Thyroid gland (tissue), 4 donors: ENCODE measurements at regions not wholly inside any gene's neighbourhood (a gene's known extent, or its start where the extent isn't known, plus 50 kb on each side); places are given as distances from the start of the nearest gene placed in this dataset.

Experiments
- DNase-seq, 2 donors: peaks; one replicate each; pipeline ENCODE4 v3.0.0-alpha.2; 2019
- H3K27ac ChIP-seq, 3 donors: fragments of 200-600 bp; sonication (generic); 1 replicate in 2 of 3; 2 replicates in 1 of 3; pipeline ENCODE4 v1.5.1; 2016 to 2019; ENCODE audit warnings: mild to moderate bottlenecking in 1 of 3, moderate library complexity in 1 of 3
- H3K27me3 ChIP-seq: fragments of 200-600 bp; sonication (generic); one replicate; pipeline ENCODE4 v1.5.1; 2019
- H3K36me3 ChIP-seq, 2 donors: fragments of 200-600 bp; sonication (generic); one replicate each; pipeline ENCODE4 v1.5.1; 2016 to 2019
- H3K4me1 ChIP-seq, 2 donors: fragments of 200-600 bp; sonication (generic); one replicate each; pipeline ENCODE4 v1.5.1; 2017 to 2019
- H3K4me3 ChIP-seq, 3 donors: fragments of 200-600 bp; sonication (generic); replicated peaks in 1 of 3; 1 replicate in 2 of 3; 2 replicates in 1 of 3; pipeline ENCODE4 v1.5.1; 2016; ENCODE audit warnings: mild to moderate bottlenecking in 1 of 3
- H3K9me3 ChIP-seq: fragments of 200-600 bp; sonication (generic); one replicate; pipeline ENCODE4 v1.5.1; 2017
- POLR2A ChIP-seq, 2 donors: fragments of 450-650 bp; IDR thresholded peaks; one replicate each; pipeline ENCODE4 v1.6.1; 2017; ENCODE audit warnings: antibody characterized with exemption in 2 of 2, mild to moderate bottlenecking in 2 of 2, moderate library complexity in 1 of 2
- WGBS, 2 donors: methylation state at CpG; one replicate each; pipeline ENCODE4 v1.1.5; 2017; 5-methylcytosine and 5-hydroxymethylcytosine counted together
- intact Hi-C: fragments of 100-400 bp; cut with DNase I; formaldehyde crosslinking; loops from one replicate; pipeline ENCODE4 v1.15.1; 2023
- TF ChIP-seq, protein P1 (sequence below), 6 experiments: fragments of 200-600 bp in 3 of 6; fragments of 450-650 bp in 3 of 6; sonication (generic) in 3 of 6; IDR thresholded peaks; one replicate each; pipeline ENCODE4 v1.5.1; 2016 to 2019; ENCODE audit warnings: antibody characterized with exemption in 6 of 6, mild to moderate bottlenecking in 2 of 6, inconsistent platforms in 1 of 6, moderate library complexity in 1 of 6

DNA sequence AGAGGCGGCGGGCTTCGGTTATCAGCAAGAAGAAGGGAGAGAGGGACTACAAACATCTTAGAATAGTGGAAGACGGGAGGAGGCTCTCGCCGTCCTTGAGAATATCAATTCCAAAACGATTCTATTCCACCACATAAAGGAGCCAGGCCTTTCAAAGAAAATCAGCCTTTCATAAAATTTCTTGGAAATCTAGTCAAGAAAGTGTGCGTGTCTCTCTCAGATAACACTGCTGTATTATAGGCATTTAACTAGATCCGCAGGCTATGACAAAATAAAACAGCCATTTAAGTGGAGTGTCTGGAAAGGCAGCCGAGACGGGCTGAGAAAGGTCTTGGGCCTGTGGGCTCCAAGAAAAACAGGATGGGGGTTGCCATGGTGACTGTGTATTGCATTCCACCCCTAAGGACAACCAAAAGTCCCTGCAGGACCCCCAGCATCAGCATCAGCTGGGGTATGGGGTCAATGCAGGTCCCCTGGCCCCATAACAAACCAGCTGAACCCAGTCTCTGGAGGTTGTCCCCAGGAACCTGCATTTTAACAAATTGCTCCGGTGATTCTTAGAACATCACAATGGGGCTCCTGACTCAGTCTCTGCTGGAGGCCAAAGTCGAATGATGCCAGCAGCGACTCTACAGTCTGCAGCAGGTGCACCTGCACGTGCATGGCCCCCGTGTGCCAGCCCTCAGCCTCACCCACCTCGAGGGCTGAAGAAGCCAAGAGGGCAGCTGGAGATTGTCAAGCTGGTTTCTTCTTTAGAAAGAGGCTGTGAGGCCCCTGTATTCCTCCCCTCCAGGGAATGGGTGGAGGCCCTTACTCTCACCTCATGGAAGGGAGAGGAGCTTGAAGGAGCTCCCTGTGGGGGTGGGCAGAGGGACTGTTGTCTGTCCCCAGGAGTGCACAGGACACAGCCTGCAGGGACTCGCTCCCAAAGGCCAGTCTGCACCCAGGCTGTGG, 287.4 kb downstream of the NPHP4 start:
- TF ChIP-seq POLR2A (IDR thresholded peaks at IDR 0.05), result no peak
- TF ChIP-seq, protein P1, sequence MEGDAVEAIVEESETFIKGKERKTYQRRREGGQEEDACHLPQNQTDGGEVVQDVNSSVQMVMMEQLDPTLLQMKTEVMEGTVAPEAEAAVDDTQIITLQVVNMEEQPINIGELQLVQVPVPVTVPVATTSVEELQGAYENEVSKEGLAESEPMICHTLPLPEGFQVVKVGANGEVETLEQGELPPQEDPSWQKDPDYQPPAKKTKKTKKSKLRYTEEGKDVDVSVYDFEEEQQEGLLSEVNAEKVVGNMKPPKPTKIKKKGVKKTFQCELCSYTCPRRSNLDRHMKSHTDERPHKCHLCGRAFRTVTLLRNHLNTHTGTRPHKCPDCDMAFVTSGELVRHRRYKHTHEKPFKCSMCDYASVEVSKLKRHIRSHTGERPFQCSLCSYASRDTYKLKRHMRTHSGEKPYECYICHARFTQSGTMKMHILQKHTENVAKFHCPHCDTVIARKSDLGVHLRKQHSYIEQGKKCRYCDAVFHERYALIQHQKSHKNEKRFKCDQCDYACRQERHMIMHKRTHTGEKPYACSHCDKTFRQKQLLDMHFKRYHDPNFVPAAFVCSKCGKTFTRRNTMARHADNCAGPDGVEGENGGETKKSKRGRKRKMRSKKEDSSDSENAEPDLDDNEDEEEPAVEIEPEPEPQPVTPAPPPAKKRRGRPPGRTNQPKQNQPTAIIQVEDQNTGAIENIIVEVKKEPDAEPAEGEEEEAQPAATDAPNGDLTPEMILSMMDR (IDR thresholded peaks at IDR 0.05), result no peak
- no peaks in the 10 kb centered on the region for H3K36me3 ChIP-seq
- intact Hi-C loops, result no loop called here
- WGBS, 2 donors, result 68 to 76% methylated on average over 17 of the region's 18 CpGs
- no peaks in the 10 kb centered on the region for H3K9me3 ChIP-seq
- no peaks in the 10 kb centered on the region for H3K4me1 ChIP-seq
- H3K27me3 ChIP-seq, result no peaks in the 10 kb centered on the region
- no peak overlapping the region for H3K27ac ChIP-seq
- DNase-seq, result no peak
- no peak overlapping the region for H3K4me3 ChIP-seq

DNA sequence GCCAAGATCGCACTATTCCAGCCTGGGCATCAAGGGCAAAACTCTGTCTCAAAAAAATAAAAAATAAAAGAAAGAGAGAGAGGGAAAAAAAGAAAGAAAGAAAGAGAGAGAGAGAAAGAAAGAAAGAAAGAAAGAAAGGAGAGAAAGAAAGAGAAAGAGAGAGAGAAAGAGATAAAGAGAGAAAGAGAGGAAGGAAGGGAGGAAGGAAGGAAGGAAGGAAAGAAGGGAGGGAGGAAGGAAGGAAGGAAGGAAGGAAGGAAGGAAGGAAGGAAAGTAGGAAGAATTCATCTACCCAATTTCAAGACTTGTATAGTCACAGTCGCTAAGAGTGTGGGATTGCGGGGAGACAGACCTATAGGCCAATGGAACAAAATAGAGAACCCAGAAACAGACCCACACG, 290.6 kb downstream of the NPHP4 start:
- no peaks in the 10 kb centered on the region for H3K9me3 ChIP-seq
- intact Hi-C loops, result no loop called here
- no peaks in the 10 kb centered on the region for H3K4me1 ChIP-seq
- 78 to 84% methylated on average over 4 of the region's 4 CpGs for WGBS, 2 donors
- no peak overlapping the region for H3K4me3 ChIP-seq
- no peaks in the 10 kb centered on the region for H3K36me3 ChIP-seq
- H3K27ac ChIP-seq, result no peak overlapping the region
- no peak for TF ChIP-seq POLR2A (IDR thresholded peaks at IDR 0.05)
- TF ChIP-seq, protein P1 (IDR thresholded peaks at IDR 0.05), result no peak
- H3K27me3 ChIP-seq, result no peaks in the 10 kb centered on the region
- DNase-seq, result no peak

DNA sequence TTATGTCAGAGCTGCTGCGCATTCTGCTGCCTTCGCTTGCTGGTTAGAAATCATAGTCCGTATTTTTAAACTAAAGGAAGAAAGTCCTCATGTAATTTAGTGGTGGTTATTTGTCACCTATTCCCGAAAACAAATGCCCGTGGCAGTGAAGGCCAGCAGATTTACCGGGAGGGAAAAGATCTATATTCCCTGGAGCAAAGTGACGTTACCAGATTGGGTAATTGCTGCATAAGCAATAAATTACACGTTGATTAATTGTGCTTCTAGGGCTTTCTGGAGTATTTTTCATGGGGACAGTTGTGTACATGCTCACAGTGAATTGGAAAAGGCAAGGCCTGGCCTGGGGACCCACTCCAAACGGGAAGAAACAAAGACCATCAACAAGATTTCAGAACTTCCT, 298.7 kb downstream of the NPHP4 start:
- TF ChIP-seq, protein P1 (IDR thresholded peaks at IDR 0.05), result no peak
- TF ChIP-seq POLR2A (IDR thresholded peaks at IDR 0.05), result no peak
- intact Hi-C loops, result no loop called here
- no peaks in the 10 kb centered on the region for H3K4me1 ChIP-seq
- 80 to 87% methylated on average over 9 of the region's 9 CpGs for WGBS, 2 donors
- H3K9me3 ChIP-seq, result no peaks in the 10 kb centered on the region
- H3K4me3 ChIP-seq, result no peak overlapping the region
- no peaks in the 10 kb centered on the region for H3K36me3 ChIP-seq
- H3K27ac ChIP-seq, result no peak overlapping the region
- H3K27me3 ChIP-seq, result no peaks in the 10 kb centered on the region
- no peak for DNase-seq

DNA sequence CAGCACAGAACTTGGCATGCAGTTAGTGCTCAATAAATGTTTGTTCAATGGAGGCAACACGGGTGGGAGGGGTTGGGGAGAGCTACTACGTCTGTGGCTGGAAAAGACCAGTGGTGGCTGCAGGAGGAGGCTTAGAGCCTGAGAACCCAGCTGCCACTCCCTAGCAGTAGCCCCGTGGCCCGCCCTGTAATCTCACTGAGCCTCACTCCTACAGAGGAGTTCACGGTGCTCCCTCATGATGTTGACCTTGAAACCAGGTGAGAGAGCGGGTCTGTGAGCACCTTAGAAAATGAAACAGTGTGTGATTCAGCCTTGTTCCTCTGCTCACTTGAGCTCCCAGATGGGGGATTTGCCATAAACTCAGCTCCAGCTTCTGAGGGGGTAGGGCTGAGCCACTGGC, 299.6 kb downstream of the NPHP4 start:
- intact Hi-C loops, result no loop called here
- TF ChIP-seq, protein P1 (IDR thresholded peaks at IDR 0.05), result no peak
- no peak for TF ChIP-seq POLR2A (IDR thresholded peaks at IDR 0.05)
- WGBS, 2 donors, result 74 to 75% methylated on average over 6 of the region's 6 CpGs

DNA sequence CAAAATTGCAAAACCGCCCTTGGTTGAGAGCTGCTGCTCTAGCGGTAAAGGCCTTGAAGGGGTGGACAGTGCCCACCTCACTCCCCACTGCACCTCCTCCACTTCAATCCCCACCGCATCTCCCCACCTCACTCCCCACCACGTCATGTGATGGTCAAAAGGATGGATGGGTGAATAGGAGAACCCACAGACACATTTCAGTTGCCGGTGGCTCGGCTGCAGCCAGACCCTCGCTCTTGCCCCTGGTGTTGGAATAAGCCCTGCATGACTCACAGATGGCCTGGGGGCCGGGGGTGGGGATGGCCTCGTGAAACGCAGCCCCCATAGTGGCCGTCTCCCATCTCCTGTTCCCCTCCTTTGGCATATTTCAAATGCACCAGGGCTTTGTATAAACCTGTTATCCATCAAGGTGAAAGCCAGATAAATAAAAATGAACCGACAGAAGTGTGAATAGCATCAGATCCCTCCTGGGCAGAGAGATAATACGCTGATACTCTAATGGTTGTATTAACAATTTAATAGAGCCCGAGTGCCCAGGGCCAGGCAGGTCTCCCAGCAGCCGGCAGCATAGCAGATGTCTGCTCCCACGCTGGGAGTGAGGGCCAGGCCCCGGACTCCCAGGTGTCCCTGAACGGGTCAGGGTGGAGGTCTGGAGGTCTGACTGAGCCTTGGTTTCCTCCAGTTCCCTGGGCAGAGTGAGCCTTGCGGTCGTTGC, 300.3 kb downstream of the NPHP4 start:
- Histone ChIP-seq H3K27me3 (no peaks in the 10 kb centered on the region), H3K9me3 (no peaks in the 10 kb centered on the region), H3K27ac (no peak overlapping the region), H3K4me3 (no peak overlapping the region), H3K36me3 (no peaks in the 10 kb centered on the region), H3K4me1 (no peaks in the 10 kb centered on the region)
- DNase-seq, result no peak
- intact Hi-C loops, result no loop called here
- WGBS, 2 donors, result 74% methylated on average over 13 to 20 of the region's 20 CpGs
- TF ChIP-seq, protein P1 (IDR thresholded peaks at IDR 0.05), result no peak
- no peak for TF ChIP-seq POLR2A (IDR thresholded peaks at IDR 0.05)

More for the DNA sequence above, 299.6 kb downstream of the NPHP4 start:
- no peak for DNase-seq
- no peak overlapping the region for H3K27ac ChIP-seq
- no peak overlapping the region for H3K4me3 ChIP-seq
- H3K9me3 ChIP-seq, result no peaks in the 10 kb centered on the region
- H3K36me3 ChIP-seq, result no peaks in the 10 kb centered on the region
- H3K27me3 ChIP-seq, result no peaks in the 10 kb centered on the region
- no peaks in the 10 kb centered on the region for H3K4me1 ChIP-seq
